ENCODE measurements at regions not wholly inside any gene's neighbourhood (a gene's known extent, or its start where the extent isn't known, plus 50 kb on each side); places are given as distances from the start of the nearest gene placed in this dataset.
"Not testable (repeated sequence)": the region's sequence is repeated elsewhere in the genome, so short reads cannot be mapped to it uniquely, and the experiment has no call there.

DNA sequence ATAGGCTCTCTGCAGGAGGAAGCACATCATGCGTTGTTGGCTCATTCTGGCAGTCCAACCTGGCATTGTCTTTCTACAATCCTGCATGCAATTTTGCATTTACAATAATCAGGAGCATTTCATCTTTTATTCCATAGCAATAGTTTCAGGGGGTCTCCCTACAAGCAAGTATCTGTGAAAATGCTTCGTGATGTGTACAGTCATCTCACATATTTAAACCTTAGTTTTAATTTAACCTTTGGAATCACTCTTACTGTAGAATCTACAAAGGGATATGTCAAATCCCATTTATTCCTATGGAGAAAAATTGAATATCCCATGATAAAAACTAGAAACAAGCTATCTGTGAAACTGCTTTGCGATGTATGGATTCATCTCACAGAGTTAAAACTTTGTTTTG is 112.0 kb upstream of the WSB1 start (continued):
- TF ChIP-seq CTCF (IDR thresholded peaks at IDR 0.05; ENCODE audit: low read depth, low read length, missing input control) (no peak), ZBTB33 (IDR thresholded peaks at IDR 0.05) (no peak), GABPA (IDR thresholded peaks at IDR 0.05 in 1 of 2, conservative IDR thresholded peaks at IDR 0.05 in 1 of 2) (no peak), FOXA1 (IDR thresholded peaks at IDR 0.05) (no peak)

GRCh38 chr17:27197505-27197904 is 96.4 kb upstream of the WSB1 start:
- not testable (repeated sequence) for DNase-seq (ENCODE audit: low spot score); H3K27ac ChIP-seq (ENCODE audit: low read depth in 1 of 2, low read length in 2 of 2); H3K36me3 ChIP-seq (ENCODE audit: control insufficient read depth in 4 of 4, insufficient read depth in 3 of 4, low read depth in 1 of 4, low read length in 3 of 4); H3K9ac ChIP-seq (ENCODE audit: low read depth in 1 of 2, low read length in 2 of 2); H3K4me1 ChIP-seq (ENCODE audit: control insufficient read depth in 4 of 4, insufficient read depth in 4 of 4, low read length in 3 of 4); H3K27me3 ChIP-seq (ENCODE audit: control insufficient read depth in 4 of 4, insufficient read depth in 4 of 4, low read length in 3 of 4); H3K4me3 ChIP-seq (ENCODE audit: low read depth in 1 of 3, low read length in 3 of 3)
- 55% methylated on average over 8 of the region's 8 CpGs for WGBS
- TF ChIP-seq CTCF (IDR thresholded peaks at IDR 0.05; ENCODE audit: low read depth, low read length, missing input control) (peak; percentile 20), RAD21 (IDR thresholded peaks at IDR 0.05) (peak; percentile 53 to 54)
- peaks cover 0 to 13% (median 1%) of the 10 kb centered on the region in 4 donors for H3K9me3 ChIP-seq (ENCODE audit: control insufficient read depth in 4 of 4, low read length in 3 of 4)

- no peaks in the 10 kb centered on the region for H3K27me3 ChIP-seq (ENCODE audit: control insufficient read depth in 4 of 4, insufficient read depth in 4 of 4, low read length in 3 of 4)
- no peak overlapping the region for H3K9ac ChIP-seq (ENCODE audit: low read depth in 1 of 2, low read length in 2 of 2)
- H3K9me3 ChIP-seq (ENCODE audit: control insufficient read depth in 4 of 4, low read length in 3 of 4), result peaks cover 0 to 7% (median 0%) of the 10 kb centered on the region in 4 donors
- H3K4me1 ChIP-seq (ENCODE audit: control insufficient read depth in 4 of 4, insufficient read depth in 4 of 4, low read length in 3 of 4), result no peaks in the 10 kb centered on the region
- WGBS, result 72% methylated on average over 4 of the region's 4 CpGs
- no peak overlapping the region for H3K4me3 ChIP-seq (ENCODE audit: low read depth in 1 of 3, low read length in 3 of 3)
- TF ChIP-seq, protein P1, sequence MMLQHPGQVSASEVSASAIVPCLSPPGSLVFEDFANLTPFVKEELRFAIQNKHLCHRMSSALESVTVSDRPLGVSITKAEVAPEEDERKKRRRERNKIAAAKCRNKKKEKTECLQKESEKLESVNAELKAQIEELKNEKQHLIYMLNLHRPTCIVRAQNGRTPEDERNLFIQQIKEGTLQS (IDR thresholded peaks at IDR 0.05), result no peak
- TF ChIP-seq RXRA (IDR thresholded peaks at IDR 0.05) (no peak), FOXA2 (IDR thresholded peaks at IDR 0.05) (no peak), SP1 (IDR thresholded peaks at IDR 0.05) (no peak), HNF4A (conservative IDR thresholded peaks at IDR 0.05) (no peak), MAX (IDR thresholded peaks at IDR 0.05) (no peak), ZBTB33 (IDR thresholded peaks at IDR 0.05) (no peak), RAD21 (IDR thresholded peaks at IDR 0.05) (no peak), GABPA (IDR thresholded peaks at IDR 0.05 in 1 of 2, conservative IDR thresholded peaks at IDR 0.05 in 1 of 2) (no peak), CTCF (IDR thresholded peaks at IDR 0.05; ENCODE audit: low read depth, low read length, missing input control) (no peak), YY1 (IDR thresholded peaks at IDR 0.05) (no peak)
- H3K36me3 ChIP-seq (ENCODE audit: control insufficient read depth in 4 of 4, insufficient read depth in 3 of 4, low read depth in 1 of 4, low read length in 3 of 4), result no peaks in the 10 kb centered on the region
- no peak overlapping the region for H3K27ac ChIP-seq (ENCODE audit: low read depth in 1 of 2, low read length in 2 of 2)
- no peak for DNase-seq (ENCODE audit: low spot score)
Measured at GRCh38 chr17:27199948-27200347, 94.0 kb upstream of the WSB1 start.

Measured in liver (tissue), 8 donors.